Peyer's patch (tissue), 4 donors: ENCODE measurements at regions not wholly inside any gene's neighbourhood (a gene's known extent, or its start where the extent isn't known, plus 50 kb on each side); places are given as distances from the start of the nearest gene placed in this dataset.

Source experiments
- DNase-seq, 3 donors: peaks; one replicate each; pipeline ENCODE4 v3.0.0-alpha.2; 2017 to 2019
- H3K27ac ChIP-seq, 4 donors: fragments of 200-600 bp; sonication (generic); one replicate each; pipeline ENCODE4 v1.5.1; 2016 to 2019
- H3K27me3 ChIP-seq, 2 donors: fragments of 200-600 bp; sonication (generic); one replicate each; pipeline ENCODE4 v1.5.1; 2019
- H3K36me3 ChIP-seq, 3 donors: fragments of 200-600 bp; sonication (generic); one replicate each; pipeline ENCODE4 v1.5.1; 2016 to 2019
- H3K4me1 ChIP-seq, 4 donors: fragments of 200-600 bp; sonication (generic); one replicate each; pipeline ENCODE4 v1.5.1; 2016 to 2019
- H3K4me3 ChIP-seq, 4 donors: fragments of 200-600 bp; sonication (generic); 1 replicate in 3 of 4; 2 replicates in 1 of 4; pipeline ENCODE4 v1.5.1; 2016 to 2019; ENCODE audit warnings: mild to moderate bottlenecking in 1 of 4
- H3K9me3 ChIP-seq, 4 donors: fragments of 200-600 bp; sonication (generic); one replicate each; pipeline ENCODE4 v1.5.1; 2016 to 2019; ENCODE audit warnings: mild to moderate bottlenecking in 1 of 4
- CTCF ChIP-seq, 6 experiments: fragments of 450-650 bp in 4 of 6; fragments of 200-600 bp in 2 of 6; sonication (generic) in 1 of 6; IDR thresholded peaks; one replicate each; pipeline ENCODE4 v1.5.1; 2017 to 2019; ENCODE audit warnings: antibody characterized with exemption in 6 of 6, mild to moderate bottlenecking in 3 of 6, moderate library complexity in 1 of 6
- POLR2A ChIP-seq, 2 donors: fragments of 450-650 bp; IDR thresholded peaks; one replicate each; pipeline ENCODE4 v1.5.1; 2017; ENCODE audit warnings: antibody characterized with exemption in 2 of 2, mild to moderate bottlenecking in 2 of 2, moderate library complexity in 2 of 2

GRCh38 chr18:48488388-48488850 lies 50.4 kb upstream of the CTIF start:
- Histone ChIP-seq H3K27ac (no peak overlapping the region), H3K4me1 (peaks cover 0 to 2% (median 0%) of the 10 kb centered on the region in 4 donors), H3K27me3 (no peaks in the 10 kb centered on the region), H3K4me3 (no peak overlapping the region), H3K9me3 (no peaks in the 10 kb centered on the region), H3K36me3 (no peaks in the 10 kb centered on the region)
- TF ChIP-seq POLR2A (IDR thresholded peaks at IDR 0.05), result no peak
- no peak for TF ChIP-seq CTCF (IDR thresholded peaks at IDR 0.05)
- peak; percentile 20 to 69 (median 56) for DNase-seq

DNA sequence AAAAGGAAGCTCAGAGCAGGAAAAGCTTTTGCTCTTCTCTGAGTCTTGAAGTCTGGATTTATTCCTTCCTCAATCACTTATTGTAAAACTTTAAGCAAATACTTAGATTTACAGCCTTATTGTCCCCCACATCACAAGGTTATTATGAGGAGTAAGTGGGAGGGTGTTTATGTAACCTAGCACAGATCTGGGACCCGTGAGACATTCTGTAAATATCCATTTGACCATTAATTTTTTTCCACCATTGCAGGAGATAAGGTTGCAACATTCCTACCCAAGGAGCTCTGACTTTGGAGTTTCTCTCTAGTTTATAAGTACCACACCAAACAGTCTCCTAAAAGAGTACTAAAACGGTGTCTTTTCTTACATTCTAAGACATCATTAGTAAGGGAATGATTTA lies 52.1 kb upstream of the CTIF start:
- H3K4me1 ChIP-seq, result no peaks in the 10 kb centered on the region
- no peak overlapping the region for H3K4me3 ChIP-seq
- TF ChIP-seq POLR2A (IDR thresholded peaks at IDR 0.05) (no peak), CTCF (IDR thresholded peaks at IDR 0.05) (no peak)
- H3K36me3 ChIP-seq, result no peaks in the 10 kb centered on the region
- DNase-seq, result no peak
- no peaks in the 10 kb centered on the region for H3K27me3 ChIP-seq
- H3K9me3 ChIP-seq, result no peaks in the 10 kb centered on the region
- no peak overlapping the region for H3K27ac ChIP-seq

DNA sequence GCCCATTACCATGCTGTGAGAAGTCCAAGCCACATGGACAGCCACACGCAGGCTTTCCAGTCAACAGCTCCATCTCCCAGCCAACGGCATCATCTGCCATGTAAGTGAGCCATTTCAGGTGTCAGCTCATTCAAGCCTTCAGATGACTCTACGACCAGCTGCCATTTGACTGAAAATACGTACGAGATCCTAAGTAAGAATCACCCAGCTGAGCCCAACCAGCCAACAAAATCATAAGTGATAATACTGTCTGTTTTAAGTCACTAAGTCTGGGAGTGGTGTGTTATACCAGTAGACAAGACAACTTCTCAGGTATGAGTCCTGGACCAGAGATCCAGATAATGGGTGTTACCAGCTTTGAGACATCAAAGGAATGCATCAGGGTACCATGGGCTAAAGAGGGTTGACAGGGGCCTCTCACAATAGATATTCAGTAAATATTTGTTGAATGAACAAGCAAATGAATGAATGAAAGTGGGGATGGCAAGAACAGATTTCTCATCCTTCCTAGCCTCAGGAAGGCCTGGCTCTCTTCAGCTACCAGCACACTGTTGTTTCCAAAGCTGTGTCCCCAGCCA lies 52.9 kb upstream of the CTIF start:
- H3K4me3 ChIP-seq, result no peak overlapping the region
- H3K27ac ChIP-seq, result no peak overlapping the region
- TF ChIP-seq POLR2A (IDR thresholded peaks at IDR 0.05), result no peak
- TF ChIP-seq CTCF (IDR thresholded peaks at IDR 0.05), result no peak
- no peaks in the 10 kb centered on the region for H3K4me1 ChIP-seq
- no peaks in the 10 kb centered on the region for H3K9me3 ChIP-seq
- no peak for DNase-seq
- H3K36me3 ChIP-seq, result no peaks in the 10 kb centered on the region
- H3K27me3 ChIP-seq, result no peaks in the 10 kb centered on the region

DNA sequence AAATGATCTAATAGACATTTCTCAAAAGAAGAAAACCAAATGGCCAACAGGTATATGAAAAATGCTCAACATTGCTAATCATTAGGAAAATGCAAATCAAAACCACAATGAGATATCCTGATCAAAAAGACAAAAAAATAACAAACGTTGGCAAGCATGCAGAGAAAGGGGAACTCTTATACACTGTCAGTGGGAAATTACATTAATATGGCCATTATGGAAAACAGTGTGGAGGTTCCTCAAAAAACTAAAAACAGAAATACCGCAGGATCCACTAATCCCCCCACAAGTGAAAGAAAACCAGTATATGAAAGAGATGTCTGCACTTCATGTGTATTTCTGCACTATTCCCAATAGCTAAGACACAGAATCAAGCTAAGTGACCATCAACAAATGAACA lies 57.7 kb upstream of the CTIF start:
- Histone ChIP-seq H3K4me3 (no peak overlapping the region), H3K9me3 (peaks cover 0 to 4% (median 0%) of the 10 kb centered on the region in 4 donors), H3K4me1 (no peaks in the 10 kb centered on the region), H3K27ac (no peak overlapping the region), H3K36me3 (no peaks in the 10 kb centered on the region), H3K27me3 (no peaks in the 10 kb centered on the region)
- no peak for DNase-seq
- TF ChIP-seq POLR2A (IDR thresholded peaks at IDR 0.05) (no peak), CTCF (IDR thresholded peaks at IDR 0.05) (no peak)

GRCh38 chr18:48479531-48479930 lies 59.3 kb upstream of the CTIF start:
- H3K27me3 ChIP-seq, result no peaks in the 10 kb centered on the region
- H3K4me1 ChIP-seq, result no peaks in the 10 kb centered on the region
- H3K27ac ChIP-seq, result no peak overlapping the region
- DNase-seq, result no peak
- H3K9me3 ChIP-seq, result peaks cover 0 to 4% (median 0%) of the 10 kb centered on the region in 4 donors
- no peak overlapping the region for H3K4me3 ChIP-seq
- TF ChIP-seq POLR2A (IDR thresholded peaks at IDR 0.05), result no peak
- TF ChIP-seq CTCF (IDR thresholded peaks at IDR 0.05), result no peak
- no peaks in the 10 kb centered on the region for H3K36me3 ChIP-seq

GRCh38 chr18:48477348-48477747 lies 61.5 kb upstream of the CTIF start:
- Histone ChIP-seq H3K9me3 (peaks cover 0 to 4% (median 0%) of the 10 kb centered on the region in 4 donors), H3K36me3 (no peaks in the 10 kb centered on the region), H3K4me3 (no peak overlapping the region), H3K27ac (no peak overlapping the region), H3K27me3 (no peaks in the 10 kb centered on the region), H3K4me1 (no peaks in the 10 kb centered on the region)
- DNase-seq, result no peak
- TF ChIP-seq POLR2A (IDR thresholded peaks at IDR 0.05) (no peak), CTCF (IDR thresholded peaks at IDR 0.05) (no peak)
